Smooth muscle cell of the brain vasculature (primary cell): ENCODE measurements at regions not wholly inside any gene's neighbourhood (a gene's known extent, or its start where the extent isn't known, plus 50 kb on each side); places are given as distances from the start of the nearest gene placed in this dataset.

ENCODE experiments used
- DNase-seq: peaks from one replicate; pipeline ENCODE4 v3.0.0-alpha.2; 2012; ENCODE audit warnings: low read depth, low spot score

DNA sequence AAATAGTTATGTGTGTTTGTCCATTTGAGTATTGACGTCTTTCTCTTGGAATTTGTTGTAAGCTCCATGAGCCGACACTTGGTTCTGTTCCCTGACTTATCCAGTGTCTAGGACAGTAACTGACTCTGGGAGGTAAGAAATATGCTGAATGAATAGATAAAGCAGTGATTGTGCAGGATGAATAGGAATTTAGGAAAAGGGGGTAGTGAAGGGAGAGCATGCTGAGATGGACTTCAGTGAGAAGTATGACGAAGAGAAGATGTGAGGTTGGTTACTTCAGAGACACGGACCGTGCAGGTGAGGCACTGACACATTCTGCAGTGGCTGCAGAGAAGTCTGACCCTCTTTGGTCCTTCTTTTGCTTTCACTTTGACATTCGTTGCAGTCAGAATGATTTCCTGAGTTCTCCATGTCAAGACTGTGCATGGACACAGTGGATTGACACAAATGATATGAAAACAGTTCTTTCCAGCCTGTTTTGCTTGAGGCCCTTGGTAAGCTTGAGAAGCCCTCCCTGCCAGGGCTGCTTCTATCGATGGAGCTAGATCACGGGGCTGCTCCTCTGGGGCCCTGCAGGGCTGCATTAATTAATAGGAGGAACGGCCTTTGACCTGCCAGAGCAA lies 261.5 kb upstream of the SORCS1 start:
- DNase-seq: no peak

GRCh38 chr10:107424628-107425027 lies 260.1 kb upstream of the SORCS1 start:
- no peak for DNase-seq

DNA sequence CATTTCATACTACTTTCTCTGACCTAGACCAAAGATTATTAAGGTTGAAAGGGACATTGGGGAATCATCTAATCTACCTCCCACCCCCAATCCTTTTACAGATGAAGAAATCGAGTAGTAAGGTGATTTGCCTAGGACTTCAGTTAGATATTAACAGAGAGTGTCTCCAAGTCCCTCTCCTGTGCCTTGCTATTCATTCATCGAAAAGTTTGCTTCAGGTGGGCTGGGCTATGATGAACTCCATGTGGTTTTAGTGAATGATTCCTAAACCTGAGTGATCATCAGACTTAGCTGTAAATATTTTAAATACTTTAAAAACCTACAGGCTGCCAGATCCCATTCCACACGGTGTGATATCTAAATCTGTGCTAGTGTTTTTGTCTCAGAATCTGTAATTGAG lies 259.4 kb upstream of the SORCS1 start:
- DNase-seq: no peak

DNA sequence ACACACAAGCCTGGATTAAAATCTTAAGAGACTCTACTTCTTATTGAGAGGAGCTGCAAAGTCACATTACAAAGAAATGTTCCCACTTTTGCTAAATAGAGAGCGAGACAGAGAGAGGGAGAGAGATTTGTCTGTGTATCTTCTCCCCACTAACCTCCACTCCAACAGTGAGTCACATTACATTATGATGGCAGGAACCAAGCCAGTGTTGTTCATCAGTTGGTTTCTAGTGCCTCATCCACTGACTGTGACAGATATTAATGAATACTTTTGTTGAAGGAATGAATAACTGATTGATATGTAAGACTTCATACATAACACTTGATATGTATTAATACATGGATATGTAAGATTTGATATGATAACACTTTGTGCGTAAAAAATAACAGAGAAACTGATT lies 258.2 kb upstream of the SORCS1 start:
- no peak for DNase-seq

GRCh38 chr10:107420196-107420595 lies 255.7 kb upstream of the SORCS1 start:
- no peak for DNase-seq

- DNase-seq: no peak
These were observed 253.7 kb upstream of the SORCS1 start for GRCh38 chr10:107418085-107418806.

DNA sequence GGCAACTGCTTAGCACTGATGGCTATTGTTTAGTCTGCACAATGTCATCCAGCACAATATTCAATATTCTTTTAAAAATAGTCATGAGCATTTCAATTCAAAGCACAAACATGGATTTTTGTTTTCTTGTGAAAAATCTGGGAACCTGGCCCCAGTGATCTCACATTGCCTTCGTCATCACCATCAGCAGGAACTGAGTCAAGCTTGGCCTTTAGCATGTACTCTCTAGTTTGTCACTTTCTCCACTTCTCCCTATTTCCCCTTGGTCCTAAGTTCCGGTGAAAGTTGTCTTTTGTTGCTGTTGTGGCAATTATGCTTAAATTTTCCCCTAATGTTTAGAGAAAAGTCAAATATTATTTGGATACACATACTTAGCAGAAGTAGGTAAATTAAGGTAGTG lies 252.9 kb upstream of the SORCS1 start:
- no peak for DNase-seq

DNA sequence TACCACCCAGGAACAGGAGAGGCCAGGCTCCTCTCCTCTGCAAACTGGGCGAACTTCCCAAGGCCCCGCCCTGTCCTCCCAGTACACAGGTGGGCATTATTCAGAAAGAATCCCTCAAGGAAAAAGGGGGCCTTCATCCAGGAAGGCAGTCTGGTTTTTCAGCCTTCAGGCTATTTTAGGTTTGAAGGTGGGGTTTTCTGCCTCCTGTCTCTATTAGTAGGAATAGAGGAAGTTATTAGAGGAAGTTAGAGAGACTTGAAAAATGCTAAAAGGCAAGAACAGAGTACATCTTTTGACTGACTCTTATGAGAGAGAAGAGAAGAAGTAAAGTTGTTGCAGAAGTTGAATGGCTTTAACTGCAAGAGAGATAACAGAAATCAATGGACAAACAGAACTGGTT lies 250.9 kb upstream of the SORCS1 start:
- DNase-seq: no peak

DNA sequence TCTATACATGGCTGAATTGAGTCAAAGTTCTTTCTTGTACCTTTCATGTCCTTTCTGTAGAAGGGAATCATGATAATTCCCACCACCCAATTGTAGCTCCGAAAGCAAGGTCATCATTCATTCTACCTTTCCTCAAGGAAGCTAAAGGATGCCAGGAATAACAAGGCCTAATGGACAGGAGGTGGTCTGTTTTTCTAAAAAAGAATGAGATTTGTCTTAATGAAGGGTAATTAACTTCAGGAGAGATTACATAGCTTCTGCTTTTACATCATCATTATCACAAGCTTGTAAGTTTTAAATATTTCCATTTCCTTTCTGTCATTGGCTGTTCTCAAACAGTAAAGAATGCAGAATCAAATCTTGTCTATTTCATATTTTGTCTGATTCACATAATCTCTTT lies 249.5 kb upstream of the SORCS1 start:
- DNase-seq: no peak

DNA sequence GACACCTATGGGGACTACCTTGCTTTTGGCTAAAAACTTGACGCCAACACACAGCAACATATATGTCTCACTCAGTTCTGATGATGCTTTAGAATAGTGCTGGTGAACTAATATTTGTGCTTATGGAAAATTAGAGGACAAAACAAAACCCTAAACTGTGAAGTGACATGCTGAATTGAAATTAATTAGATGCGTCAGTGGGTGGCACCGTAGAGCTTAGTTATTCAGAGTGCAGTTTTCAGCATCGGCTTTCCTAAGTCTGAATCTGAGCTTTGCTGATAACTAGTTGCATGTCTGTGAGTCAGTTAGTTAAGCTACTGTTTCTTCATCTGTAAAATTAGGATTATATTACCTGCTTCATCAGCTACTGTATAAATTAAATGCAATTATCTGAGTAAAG lies 245.0 kb upstream of the SORCS1 start:
- DNase-seq: no peak

DNA sequence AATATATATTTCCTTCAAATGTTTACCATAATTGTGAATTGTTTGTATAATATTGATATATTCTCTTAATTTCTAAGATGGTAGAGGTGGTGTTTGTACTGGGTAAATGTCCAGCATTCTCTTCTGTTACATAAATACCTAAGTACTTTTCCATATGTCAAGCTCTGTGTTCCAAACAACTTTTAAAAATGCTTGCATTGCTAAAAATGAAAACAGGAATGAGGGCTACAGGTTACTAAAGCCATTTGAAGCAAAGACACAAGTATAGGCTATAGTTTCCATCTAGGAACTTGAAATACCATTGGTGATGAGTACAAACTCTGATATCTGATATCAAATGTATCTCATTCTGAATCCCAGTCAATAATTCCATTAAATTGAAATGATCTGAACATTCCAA lies 233.6 kb upstream of the SORCS1 start:
- no peak for DNase-seq

DNA sequence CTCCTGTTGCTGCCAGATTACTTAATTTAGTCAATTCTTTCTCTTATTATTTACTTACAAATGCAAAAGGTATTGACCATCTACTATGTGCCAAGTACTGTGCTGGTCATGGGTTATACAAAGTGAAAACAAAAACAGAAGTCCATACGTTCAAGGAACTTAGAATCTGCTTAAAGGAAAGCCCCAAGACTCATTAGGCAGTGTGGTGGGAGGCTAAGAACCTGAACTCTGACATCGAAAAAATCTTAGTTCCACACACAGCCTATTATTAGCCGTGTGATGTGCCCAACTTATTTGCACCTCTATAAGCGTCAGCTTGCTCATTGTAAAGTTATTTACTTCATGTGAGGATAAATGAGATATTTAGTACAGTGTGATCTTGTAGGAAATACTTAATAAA lies 227.4 kb upstream of the SORCS1 start:
- DNase-seq: no peak

DNA sequence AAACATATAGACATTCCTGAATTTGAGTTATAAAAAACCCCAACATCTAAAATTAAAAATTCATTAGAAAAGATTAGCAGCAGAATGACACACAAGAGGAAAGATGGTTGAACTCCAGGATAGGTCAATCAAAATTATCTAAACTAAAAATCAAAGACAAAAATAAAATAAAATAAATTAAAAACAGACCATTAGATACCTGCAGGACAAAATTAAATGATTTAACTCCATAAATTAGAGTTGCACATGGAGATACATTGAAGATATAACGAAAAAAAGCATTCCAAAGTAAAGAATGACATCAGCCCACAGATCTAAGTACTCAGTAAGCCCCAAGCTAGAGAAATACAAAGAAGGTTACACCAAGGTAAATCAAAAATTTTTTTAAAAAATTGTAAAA lies 226.1 kb upstream of the SORCS1 start:
- no peak for DNase-seq

- DNase-seq: no peak
These were observed 218.9 kb upstream of the SORCS1 start for GRCh38 chr10:107383357-107383756.

- no peak for DNase-seq
These were observed 215.1 kb upstream of the SORCS1 start for GRCh38 chr10:107379601-107380000.

GRCh38 chr10:107371801-107372200 lies 207.3 kb upstream of the SORCS1 start:
- no peak for DNase-seq

GRCh38 chr10:107364872-107365271 lies 200.4 kb upstream of the SORCS1 start:
- DNase-seq: no peak

DNA sequence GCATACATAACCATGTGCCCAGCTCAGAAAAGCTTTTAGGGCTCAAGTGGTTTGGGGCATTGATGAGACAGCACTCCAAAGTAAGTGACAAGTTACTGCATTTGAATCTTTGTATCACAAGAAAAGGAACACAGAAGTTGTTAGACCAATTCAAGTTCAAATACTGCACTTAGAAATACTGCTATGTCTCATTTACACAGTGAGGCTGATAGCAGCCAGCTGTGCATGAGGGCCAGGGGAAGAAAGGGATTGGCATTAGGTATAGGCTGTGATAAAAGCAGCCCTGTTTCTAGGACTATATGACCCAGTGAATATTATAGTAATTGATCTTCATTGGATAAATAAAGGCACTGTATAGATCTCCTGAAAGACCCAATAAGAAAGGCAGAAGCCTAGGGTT lies 197.8 kb upstream of the SORCS1 start:
- no peak for DNase-seq

GRCh38 chr10:107357033-107357432 lies 192.5 kb upstream of the SORCS1 start:
- no peak for DNase-seq

- DNase-seq: no peak
These were observed 191.9 kb upstream of the SORCS1 start for GRCh38 chr10:107356396-107356795.

DNA sequence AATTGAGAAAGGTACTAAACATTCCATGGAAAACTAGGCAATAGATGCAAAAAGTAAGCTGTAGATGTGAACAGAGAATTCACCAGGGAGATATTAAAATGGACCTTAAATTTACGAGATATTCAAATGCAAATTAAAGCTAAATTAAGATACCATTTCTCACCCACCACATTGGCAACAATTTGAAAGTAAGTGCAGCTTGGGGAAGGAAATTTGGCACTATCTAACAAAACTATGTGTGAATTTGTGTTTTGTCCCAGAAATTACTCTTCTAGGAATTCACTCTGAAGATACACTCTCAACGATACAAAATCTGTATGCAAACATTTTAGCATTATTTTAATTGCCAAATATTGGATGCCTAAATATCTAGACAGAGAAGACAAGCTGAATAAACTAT lies 178.2 kb upstream of the SORCS1 start:
- no peak for DNase-seq

- no peak for DNase-seq
These were observed 176.8 kb upstream of the SORCS1 start for GRCh38 chr10:107341281-107341680.

DNA sequence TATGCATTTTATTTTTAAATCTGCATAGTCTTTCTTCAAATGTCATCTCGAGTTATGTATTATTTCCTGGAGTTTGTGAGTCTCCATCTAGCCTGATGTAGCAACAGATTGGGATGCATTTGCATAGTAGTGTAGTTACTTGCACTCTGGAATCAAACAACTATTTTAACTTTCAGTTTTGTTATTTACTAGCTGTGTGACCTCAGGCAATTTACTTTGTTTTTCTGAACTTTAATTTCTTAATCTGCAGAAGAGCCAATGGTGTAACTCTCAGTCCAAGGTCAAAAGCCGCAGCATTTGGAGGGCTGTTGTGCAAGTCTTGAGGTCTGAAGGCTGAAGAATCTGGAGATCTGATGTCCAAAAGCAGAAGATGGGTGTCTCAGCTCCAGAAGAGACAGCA lies 175.8 kb upstream of the SORCS1 start:
- DNase-seq: no peak

DNA sequence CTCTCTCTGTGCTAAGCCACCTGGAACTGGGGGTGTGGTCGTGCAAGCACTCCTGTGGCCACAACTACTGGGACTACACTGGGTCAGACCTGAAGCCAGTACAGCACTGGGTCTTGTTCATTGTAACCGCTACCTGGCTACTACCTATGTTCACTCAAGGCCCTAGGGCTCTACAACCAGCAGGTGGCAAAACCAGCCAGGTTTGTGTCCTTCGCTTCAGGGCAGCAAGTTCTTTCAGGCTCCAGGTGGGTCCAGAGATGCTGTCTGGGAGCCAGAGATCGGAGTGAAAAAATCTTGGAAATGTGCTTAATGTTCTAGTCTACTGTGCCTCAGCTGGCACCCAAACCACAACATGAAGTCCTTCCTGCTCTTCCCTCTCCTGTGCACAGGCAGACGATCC lies 171.6 kb upstream of the SORCS1 start:
- no peak for DNase-seq
